NCI-H128 (cell line): ENCODE measurements at regions not wholly inside any gene's neighbourhood (a gene's known extent, or its start where the extent isn't known, plus 50 kb on each side); places are given as distances from the start of the nearest gene placed in this dataset.
"Not testable (repeated sequence)": the region's sequence is repeated elsewhere in the genome, so short reads cannot be mapped to it uniquely, and the experiment has no call there.

Experiments
- DNase-seq: peaks from one replicate; lab custom pipeline; 2025; ENCODE audit not compliant: unreplicated experiment; lab: John Stamatoyannopoulos, UW

GRCh38 chr6:144746902-144747469 lies 461.9 kb downstream of the UTRN start:
- DNase-seq = no peak

- no peak for DNase-seq
Observed at GRCh38 chr6:144749263-144749662, 464.1 kb downstream of the UTRN start.

GRCh38 chr6:144753023-144753705 lies 468.0 kb downstream of the UTRN start:
- no peak for DNase-seq

GRCh38 chr6:144756469-144756868 lies 471.3 kb downstream of the UTRN start:
- DNase-seq = no peak

- no peak for DNase-seq
Observed at GRCh38 chr6:144757299-144757698, 472.2 kb downstream of the UTRN start.

GRCh38 chr6:144757730-144758129 lies 472.6 kb downstream of the UTRN start:
- no peak for DNase-seq

GRCh38 chr6:144758602-144759001 lies 473.5 kb downstream of the UTRN start:
- DNase-seq = no peak

GRCh38 chr6:144762469-144762868 lies 477.3 kb downstream of the UTRN start:
- DNase-seq = no peak

GRCh38 chr6:144767051-144767450 lies 481.9 kb downstream of the UTRN start:
- no peak for DNase-seq

GRCh38 chr6:144768551-144769075 lies 483.5 kb downstream of the UTRN start:
- no peak for DNase-seq

GRCh38 chr6:144769142-144769541 lies 484.0 kb downstream of the UTRN start:
- DNase-seq = peak; percentile 50

GRCh38 chr6:144776031-144776819 lies 491.1 kb downstream of the UTRN start:
- no peak for DNase-seq

GRCh38 chr6:144777249-144777648 lies 492.1 kb downstream of the UTRN start:
- no peak for DNase-seq

GRCh38 chr6:144778056-144778455 lies 492.9 kb downstream of the UTRN start:
- DNase-seq = no peak

GRCh38 chr6:144778773-144779492 lies 493.8 kb downstream of the UTRN start:
- no peak for DNase-seq

- DNase-seq = no peak
Observed at GRCh38 chr6:144781836-144782235, 496.7 kb downstream of the UTRN start.

- no peak for DNase-seq
Observed at GRCh38 chr6:144782634-144783033, 497.5 kb downstream of the UTRN start.

GRCh38 chr6:144785056-144785455 lies 499.9 kb downstream of the UTRN start:
- no peak for DNase-seq

GRCh38 chr6:144786825-144787224 lies 501.7 kb downstream of the UTRN start:
- no peak for DNase-seq

GRCh38 chr6:144793744-144794143 lies 508.6 kb downstream of the UTRN start:
- DNase-seq = no peak

GRCh38 chr6:144795022-144795421 lies 509.9 kb downstream of the UTRN start:
- DNase-seq = not testable (repeated sequence)
